ENCODE measurements at regions not wholly inside any gene's neighbourhood (a gene's known extent, or its start where the extent isn't known, plus 50 kb on each side); places are given as distances from the start of the nearest gene placed in this dataset.

- Histone ChIP-seq H3K9me3 (ENCODE audit: control insufficient read depth in 2 of 3, insufficient read depth in 1 of 3, low read length in 3 of 3) (no peaks in the 10 kb centered on the region), H3K27me3 (ENCODE audit: control insufficient read depth, insufficient read depth, low read length) (no peaks in the 10 kb centered on the region), H3K9ac (ENCODE audit: low read length in 3 of 3) (no peak overlapping the region), H3K4me3 (ENCODE audit: low read length in 3 of 3) (no peak overlapping the region), H3K36me3 (ENCODE audit: control insufficient read depth in 2 of 3, insufficient read depth in 3 of 3, low read length in 3 of 3) (no peaks in the 10 kb centered on the region), H3K4me1 (ENCODE audit: control insufficient read depth in 2 of 3, insufficient read depth in 2 of 3, low read depth in 1 of 3, low read length in 3 of 3) (peaks cover 0 to 2% (median 0%) of the 10 kb centered on the region in 3 donors), H3K27ac (ENCODE audit: low read depth in 2 of 2, low read length in 2 of 2) (no peak overlapping the region)
- intact Hi-C loops (cut with DNase I) = no loop called here
- FAIRE-seq (no peak), DNase-seq (no peak)
- TF ChIP-seq, protein P1, sequence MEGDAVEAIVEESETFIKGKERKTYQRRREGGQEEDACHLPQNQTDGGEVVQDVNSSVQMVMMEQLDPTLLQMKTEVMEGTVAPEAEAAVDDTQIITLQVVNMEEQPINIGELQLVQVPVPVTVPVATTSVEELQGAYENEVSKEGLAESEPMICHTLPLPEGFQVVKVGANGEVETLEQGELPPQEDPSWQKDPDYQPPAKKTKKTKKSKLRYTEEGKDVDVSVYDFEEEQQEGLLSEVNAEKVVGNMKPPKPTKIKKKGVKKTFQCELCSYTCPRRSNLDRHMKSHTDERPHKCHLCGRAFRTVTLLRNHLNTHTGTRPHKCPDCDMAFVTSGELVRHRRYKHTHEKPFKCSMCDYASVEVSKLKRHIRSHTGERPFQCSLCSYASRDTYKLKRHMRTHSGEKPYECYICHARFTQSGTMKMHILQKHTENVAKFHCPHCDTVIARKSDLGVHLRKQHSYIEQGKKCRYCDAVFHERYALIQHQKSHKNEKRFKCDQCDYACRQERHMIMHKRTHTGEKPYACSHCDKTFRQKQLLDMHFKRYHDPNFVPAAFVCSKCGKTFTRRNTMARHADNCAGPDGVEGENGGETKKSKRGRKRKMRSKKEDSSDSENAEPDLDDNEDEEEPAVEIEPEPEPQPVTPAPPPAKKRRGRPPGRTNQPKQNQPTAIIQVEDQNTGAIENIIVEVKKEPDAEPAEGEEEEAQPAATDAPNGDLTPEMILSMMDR (IDR thresholded peaks at IDR 0.05; ENCODE audit: borderline replicate concordance, extremely low read depth, insufficient read depth) = no peak
Observed at GRCh38 chr5:96067251-96067650, 105.6 kb upstream of the ELL2 start.

DNA sequence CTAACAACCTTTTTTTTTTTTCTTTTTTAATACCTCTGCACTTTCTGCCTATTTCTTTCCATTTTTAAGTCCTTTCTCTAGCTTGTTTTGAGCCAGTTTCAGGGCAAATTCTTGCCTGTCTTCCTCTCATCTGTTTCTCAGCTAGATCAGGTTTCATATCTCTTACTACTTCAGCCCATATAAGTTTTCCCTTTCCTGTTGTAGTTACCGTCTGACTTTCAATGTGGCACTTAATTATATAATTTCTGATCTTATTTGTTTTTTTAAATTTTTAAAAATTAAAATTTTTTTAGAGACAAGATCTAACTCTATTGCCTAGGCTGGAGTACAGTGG is 104.7 kb upstream of the ELL2 start:
- Histone ChIP-seq H3K27ac (ENCODE audit: low read depth in 2 of 2, low read length in 2 of 2) (no peak overlapping the region), H3K4me3 (ENCODE audit: low read length in 3 of 3) (no peak overlapping the region), H3K4me1 (ENCODE audit: control insufficient read depth in 2 of 3, insufficient read depth in 2 of 3, low read depth in 1 of 3, low read length in 3 of 3) (peaks cover 0 to 2% (median 0%) of the 10 kb centered on the region in 3 donors), H3K9ac (ENCODE audit: low read length in 3 of 3) (no peak overlapping the region), H3K36me3 (ENCODE audit: control insufficient read depth in 2 of 3, insufficient read depth in 3 of 3, low read length in 3 of 3) (no peaks in the 10 kb centered on the region), H3K9me3 (ENCODE audit: control insufficient read depth in 2 of 3, insufficient read depth in 1 of 3, low read length in 3 of 3) (no peaks in the 10 kb centered on the region), H3K27me3 (ENCODE audit: control insufficient read depth, insufficient read depth, low read length) (no peaks in the 10 kb centered on the region)
- TF ChIP-seq, protein P1 (IDR thresholded peaks at IDR 0.05; ENCODE audit: borderline replicate concordance, extremely low read depth, insufficient read depth) = no peak
- FAIRE-seq = no peak
- intact Hi-C loops (cut with DNase I) = no loop called here
- DNase-seq = no peak

DNA sequence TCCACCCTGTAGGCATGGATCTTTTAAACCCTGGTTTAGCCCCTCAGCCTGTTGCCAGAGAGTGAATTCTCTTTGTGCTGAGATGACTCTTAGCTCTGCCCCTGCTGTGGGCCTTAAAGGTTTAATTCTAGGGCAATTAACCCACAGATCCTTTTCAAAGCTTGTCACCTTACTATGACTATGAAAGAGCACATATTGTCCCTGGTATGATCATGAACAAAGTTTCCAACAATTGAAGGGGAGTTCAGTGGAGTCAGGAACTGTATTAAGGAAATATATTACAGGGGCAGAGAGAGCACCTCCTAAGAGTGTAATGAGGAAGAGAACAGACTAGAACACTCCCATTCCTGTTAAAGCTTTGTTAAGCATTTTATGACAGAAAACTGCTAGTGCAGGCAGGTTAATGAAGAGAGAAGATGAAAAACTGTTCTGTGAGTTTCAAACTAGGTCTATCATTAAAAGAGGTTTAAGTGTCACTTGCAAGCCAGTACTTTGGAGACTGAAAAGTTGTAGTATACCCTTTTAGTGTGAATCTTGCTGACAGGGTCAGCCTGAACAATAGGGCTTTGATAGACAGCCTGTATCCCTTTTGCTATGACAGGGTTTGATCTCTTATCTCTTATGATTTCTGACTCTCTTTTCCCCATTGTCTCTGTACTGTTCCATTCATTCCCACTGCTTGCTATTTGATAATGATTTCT is 104.2 kb upstream of the ELL2 start:
- H3K9ac ChIP-seq (ENCODE audit: low read length in 3 of 3) = no peak overlapping the region
- DNase-seq (no peak), FAIRE-seq (no peak)
- H3K4me3 ChIP-seq (ENCODE audit: low read length in 3 of 3) = no peak overlapping the region
- TF ChIP-seq, protein P1 (IDR thresholded peaks at IDR 0.05; ENCODE audit: borderline replicate concordance, extremely low read depth, insufficient read depth) = no peak
- intact Hi-C loops (cut with DNase I) = no loop called here
- H3K4me1 ChIP-seq (ENCODE audit: control insufficient read depth in 2 of 3, insufficient read depth in 2 of 3, low read depth in 1 of 3, low read length in 3 of 3) = peaks cover 0 to 2% (median 0%) of the 10 kb centered on the region in 3 donors
- H3K27ac ChIP-seq (ENCODE audit: low read depth in 2 of 2, low read length in 2 of 2) = no peak overlapping the region
- no peaks in the 10 kb centered on the region for H3K27me3 ChIP-seq (ENCODE audit: control insufficient read depth, insufficient read depth, low read length)
- H3K36me3 ChIP-seq (ENCODE audit: control insufficient read depth in 2 of 3, insufficient read depth in 3 of 3, low read length in 3 of 3) = no peaks in the 10 kb centered on the region
- H3K9me3 ChIP-seq (ENCODE audit: control insufficient read depth in 2 of 3, insufficient read depth in 1 of 3, low read length in 3 of 3) = no peaks in the 10 kb centered on the region

- no peaks in the 10 kb centered on the region for H3K9me3 ChIP-seq (ENCODE audit: control insufficient read depth in 2 of 3, insufficient read depth in 1 of 3, low read length in 3 of 3)
- TF ChIP-seq, protein P1 (IDR thresholded peaks at IDR 0.05; ENCODE audit: borderline replicate concordance, extremely low read depth, insufficient read depth) = no peak
- H3K27me3 ChIP-seq (ENCODE audit: control insufficient read depth, insufficient read depth, low read length) = no peaks in the 10 kb centered on the region
- no peak for DNase-seq
- FAIRE-seq = no peak
- no peaks in the 10 kb centered on the region for H3K36me3 ChIP-seq (ENCODE audit: control insufficient read depth in 2 of 3, insufficient read depth in 3 of 3, low read length in 3 of 3)
- intact Hi-C loops (cut with DNase I) = no loop called here
- H3K4me3 ChIP-seq (ENCODE audit: low read length in 3 of 3) = no peak overlapping the region
- H3K9ac ChIP-seq (ENCODE audit: low read length in 3 of 3) = no peak overlapping the region
- H3K4me1 ChIP-seq (ENCODE audit: control insufficient read depth in 2 of 3, insufficient read depth in 2 of 3, low read depth in 1 of 3, low read length in 3 of 3) = peaks cover 0 to 2% (median 0%) of the 10 kb centered on the region in 3 donors
- no peak overlapping the region for H3K27ac ChIP-seq (ENCODE audit: low read depth in 2 of 2, low read length in 2 of 2)
Observed at GRCh38 chr5:96064877-96065276, 103.2 kb upstream of the ELL2 start.
